Lower lobe of right lung (tissue), 2 donors: ENCODE measurements at regions not wholly inside any gene's neighbourhood (a gene's known extent, or its start where the extent isn't known, plus 50 kb on each side); places are given as distances from the start of the nearest gene placed in this dataset.

Source experiments
- ATAC-seq, 2 donors: fragments of 200-7000 bp; cut with Tn5 transposase; one replicate each; pipeline ENCODE4 v1.9.1; 2020 to 2022; ENCODE audit warnings: mild to moderate bottlenecking in 2 of 2, moderate library complexity in 2 of 2
- DNase-seq: peaks from one replicate; pipeline ENCODE4 v3.0.0-alpha.2; 2020
- H3K27ac ChIP-seq: fragments of 200-600 bp; one replicate; pipeline ENCODE4 v1.8.0; 2022
- H3K27me3 ChIP-seq: fragments of 200-600 bp; one replicate; pipeline ENCODE4 v1.8.0; 2022; ENCODE audit warnings: low read depth
- H3K36me3 ChIP-seq: fragments of 200-600 bp; one replicate; pipeline ENCODE4 v1.8.0; 2022; ENCODE audit warnings: mild to moderate bottlenecking
- H3K4me1 ChIP-seq: fragments of 200-600 bp; one replicate; pipeline ENCODE4 v1.8.0; 2022
- H3K4me3 ChIP-seq: fragments of 200-600 bp; one replicate; pipeline ENCODE4 v1.8.0; 2022; ENCODE audit warnings: mild to moderate bottlenecking
- H3K9me3 ChIP-seq: fragments of 200-600 bp; one replicate; pipeline ENCODE4 v1.8.0; 2022
- CTCF ChIP-seq: fragments of 200-600 bp; IDR thresholded peaks from one replicate; pipeline ENCODE4 v1.8.0; 2022; ENCODE audit warnings: antibody characterized with exemption, mild to moderate bottlenecking
- intact Hi-C: fragments of 100-400 bp; cut with DNase I; formaldehyde crosslinking; loops from one replicate; pipeline ENCODE4 v1.11.0; 2022
- donor health status: DM: no; HTN: yes; CAD: no; lungs with severe emphysema.

DNA sequence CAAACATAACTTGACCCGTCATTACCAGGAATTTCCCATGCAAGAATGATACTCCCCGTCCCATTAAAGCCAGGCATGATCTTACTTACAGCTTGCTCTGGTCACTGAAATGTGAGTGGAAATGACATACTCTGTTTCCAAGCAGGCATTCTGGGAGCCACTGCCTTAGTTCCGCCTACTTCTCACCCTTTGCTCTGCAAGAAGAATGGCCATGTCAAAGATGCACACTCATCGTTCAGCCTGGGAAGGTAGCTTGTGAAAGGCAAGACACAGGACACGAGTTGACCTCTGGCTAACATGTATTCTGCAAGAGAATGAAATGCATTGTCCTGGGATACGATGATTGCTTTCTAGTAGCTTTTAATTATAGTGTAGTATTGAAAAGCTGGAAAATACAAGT is 1144.4 kb downstream of the NLGN4X start:
- intact Hi-C loops, result no loop called here
- Histone ChIP-seq H3K4me3 (no peak overlapping the region), H3K36me3 (no peaks in the 10 kb centered on the region), H3K27ac (no peak overlapping the region), H3K9me3 (no peaks in the 10 kb centered on the region), H3K27me3 (no peaks in the 10 kb centered on the region), H3K4me1 (no peaks in the 10 kb centered on the region)
- no peak for TF ChIP-seq CTCF
- no peak for DNase-seq
- ATAC-seq, result no peak

- Histone ChIP-seq H3K27ac (no peak overlapping the region), H3K4me1 (no peaks in the 10 kb centered on the region), H3K4me3 (no peak overlapping the region), H3K9me3 (no peaks in the 10 kb centered on the region), H3K27me3 (no peaks in the 10 kb centered on the region), H3K36me3 (no peaks in the 10 kb centered on the region)
- no peak for TF ChIP-seq CTCF
- intact Hi-C loops, result no loop called here
- no peak for DNase-seq
- no peak for ATAC-seq
Measured at GRCh38 chrX:5082705-5083104, 1146.0 kb downstream of the NLGN4X start.

DNA sequence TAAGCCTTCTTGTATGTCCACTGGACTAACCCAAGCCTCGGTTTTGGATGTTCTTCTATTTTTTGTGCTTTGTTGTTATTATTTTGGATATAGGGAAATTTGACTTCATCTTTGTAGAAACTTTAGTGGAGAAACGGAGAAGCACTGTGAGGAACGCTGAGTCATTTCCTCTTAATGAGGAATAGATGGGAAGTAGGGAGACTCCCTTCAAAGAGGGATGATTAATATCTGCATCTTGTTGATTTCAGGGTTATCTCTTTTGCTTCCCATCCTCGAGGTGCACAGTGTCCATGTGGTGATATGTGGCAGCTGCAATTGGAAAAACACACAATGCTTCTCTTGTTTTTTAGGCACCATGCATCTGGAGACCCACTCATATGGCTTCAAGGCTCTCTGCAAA is 1147.9 kb downstream of the NLGN4X start:
- ATAC-seq (no peak), DNase-seq (no peak)
- Histone ChIP-seq H3K4me1 (no peaks in the 10 kb centered on the region), H3K4me3 (no peak overlapping the region), H3K36me3 (no peaks in the 10 kb centered on the region), H3K27me3 (no peaks in the 10 kb centered on the region), H3K27ac (no peak overlapping the region), H3K9me3 (no peaks in the 10 kb centered on the region)
- TF ChIP-seq CTCF, result no peak
- intact Hi-C loops, result no loop called here

- no peak overlapping the region for H3K4me3 ChIP-seq
- TF ChIP-seq CTCF, result no peak
- H3K27ac ChIP-seq, result no peak overlapping the region
- no peak for ATAC-seq
- H3K4me1 ChIP-seq, result no peaks in the 10 kb centered on the region
- intact Hi-C loops, result no loop called here
- no peaks in the 10 kb centered on the region for H3K9me3 ChIP-seq
- DNase-seq, result no peak
- no peaks in the 10 kb centered on the region for H3K27me3 ChIP-seq
- H3K36me3 ChIP-seq, result no peaks in the 10 kb centered on the region
Measured at GRCh38 chrX:5068550-5068949, 1160.1 kb downstream of the NLGN4X start.

- intact Hi-C loops, result no loop called here
- Histone ChIP-seq H3K9me3 (no peaks in the 10 kb centered on the region), H3K4me3 (no peak overlapping the region), H3K27me3 (no peaks in the 10 kb centered on the region), H3K4me1 (no peaks in the 10 kb centered on the region), H3K27ac (no peak overlapping the region), H3K36me3 (no peaks in the 10 kb centered on the region)
- DNase-seq (no peak), ATAC-seq (no peak)
- no peak for TF ChIP-seq CTCF
Measured at GRCh38 chrX:5057786-5058185, 1170.9 kb downstream of the NLGN4X start.

DNA sequence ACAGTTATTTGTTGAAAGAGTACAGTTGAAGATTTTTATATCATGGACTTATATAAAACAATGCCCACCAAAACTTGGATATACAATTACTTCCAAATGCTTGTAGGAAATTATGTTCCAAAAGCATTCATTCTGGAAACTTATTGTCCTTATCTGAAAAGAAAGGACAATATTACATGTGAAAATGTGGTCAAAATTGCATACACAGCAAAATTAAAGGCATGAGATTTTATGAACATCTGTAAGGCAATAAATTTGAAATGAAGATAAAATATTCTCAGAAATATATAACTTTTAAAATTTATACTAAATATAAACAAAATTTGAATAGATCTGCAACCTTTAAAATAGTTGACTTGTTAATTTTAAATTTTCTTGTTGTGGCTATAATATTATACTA is 1173.8 kb downstream of the NLGN4X start:
- no peaks in the 10 kb centered on the region for H3K36me3 ChIP-seq
- H3K27ac ChIP-seq, result no peak overlapping the region
- no peaks in the 10 kb centered on the region for H3K27me3 ChIP-seq
- H3K9me3 ChIP-seq, result no peaks in the 10 kb centered on the region
- no peak for ATAC-seq
- intact Hi-C loops, result no loop called here
- no peak overlapping the region for H3K4me3 ChIP-seq
- no peaks in the 10 kb centered on the region for H3K4me1 ChIP-seq
- no peak for TF ChIP-seq CTCF
- DNase-seq, result no peak
